Omental fat pad (tissue), 3 donors: ENCODE measurements at regions not wholly inside any gene's neighbourhood (a gene's known extent, or its start where the extent isn't known, plus 50 kb on each side); places are given as distances from the start of the nearest gene placed in this dataset.

Experiments
- ATAC-seq: fragments of 150-250 bp; one replicate; pipeline ENCODE4 v1.9.1; 2016; ENCODE audit warnings: mild to moderate bottlenecking, moderate library complexity; ENCODE audit not compliant: low FRiP score
- DNase-seq: peaks from one replicate; pipeline ENCODE4 v3.0.0-alpha.2; 2019; ENCODE audit warnings: low spot score
- CTCF ChIP-seq, 3 donors: fragments of 450-650 bp; IDR thresholded peaks; one replicate each; pipeline ENCODE4 v1.5.1; 2016 to 2017; ENCODE audit warnings: antibody characterized with exemption in 3 of 3, mild to moderate bottlenecking in 3 of 3, moderate library complexity in 2 of 3

GRCh38 chr19:31491242-31491641, 142.0 kb upstream of the TSHZ3 start:
- TF ChIP-seq CTCF (IDR thresholded peaks at IDR 0.05) = no peak
- ATAC-seq (no peak), DNase-seq (no peak)

- TF ChIP-seq CTCF (IDR thresholded peaks at IDR 0.05) = no peak
- DNase-seq (no peak), ATAC-seq (no peak)
These were observed 142.8 kb upstream of the TSHZ3 start for GRCh38 chr19:31492050-31492449.

- TF ChIP-seq CTCF (IDR thresholded peaks at IDR 0.05) = no peak
These were observed 146.8 kb upstream of the TSHZ3 start for GRCh38 chr19:31496076-31496475.

GRCh38 chr19:31497709-31498108, 148.5 kb upstream of the TSHZ3 start:
- no peak for TF ChIP-seq CTCF (IDR thresholded peaks at IDR 0.05)
- DNase-seq (no peak), ATAC-seq (no peak)

More at GRCh38 chr19:31496076-31496475, 146.8 kb upstream of the TSHZ3 start:
- ATAC-seq = no peak
- no peak for DNase-seq

GRCh38 chr19:31498781-31499180, 149.5 kb upstream of the TSHZ3 start:
- DNase-seq = no peak
- TF ChIP-seq CTCF (IDR thresholded peaks at IDR 0.05) = no peak
- no peak for ATAC-seq

- ATAC-seq = no peak
- no peak for TF ChIP-seq CTCF (IDR thresholded peaks at IDR 0.05)
- DNase-seq = no peak
These were observed 150.3 kb upstream of the TSHZ3 start for GRCh38 chr19:31499281-31500196.
